HEK293T (cell line): ENCODE measurements at regions not wholly inside any gene's neighbourhood (a gene's known extent, or its start where the extent isn't known, plus 50 kb on each side); places are given as distances from the start of the nearest gene placed in this dataset.

Experiments used
- ARNT ChIP-seq: fragments of 450-650 bp; IDR thresholded peaks from 2 replicates; pipeline ENCODE4 v1.6.1; 2017; ENCODE audit warnings: mild to moderate bottlenecking
- FOXA1 ChIP-seq: fragments of 450-650 bp; IDR thresholded peaks from 2 replicates; pipeline ENCODE4 v1.6.1; 2016; ENCODE audit warnings: mild to moderate bottlenecking
- FOXK2 ChIP-seq: fragments of 450-650 bp; IDR thresholded peaks from 2 replicates; pipeline ENCODE4 v1.6.1; 2016; ENCODE audit warnings: mild to moderate bottlenecking
- FOXM1 ChIP-seq: fragments of 450-650 bp; IDR thresholded peaks from 2 replicates; pipeline ENCODE4 v1.6.1; 2017; ENCODE audit warnings: mild to moderate bottlenecking, borderline replicate concordance
- L3MBTL2 ChIP-seq: fragments of 450-650 bp; conservative IDR thresholded peaks from 2 replicates; pipeline ENCODE4 v1.6.1; 2016; ENCODE audit warnings: mild to moderate bottlenecking
- NFRKB ChIP-seq: fragments of 450-650 bp; IDR thresholded peaks from 2 replicates; pipeline ENCODE4 v1.6.1; 2016; ENCODE audit warnings: mild to moderate bottlenecking, moderate library complexity
- SUZ12 ChIP-seq: fragments of 450-650 bp; IDR thresholded peaks from 2 replicates; pipeline ENCODE4 v1.6.1; 2016; ENCODE audit warnings: mild to moderate bottlenecking

- TF ChIP-seq NFRKB = no peak
- no peak for TF ChIP-seq FOXA1
- TF ChIP-seq SUZ12 = no peak
- TF ChIP-seq L3MBTL2 = no peak
- no peak for TF ChIP-seq FOXK2
- no peak for TF ChIP-seq ARNT
- no peak for TF ChIP-seq FOXM1
Observed at GRCh38 chr9:28177142-28177541, 603.9 kb upstream of the C9orf72 start.
